Glutamatergic neuron (in vitro differentiated cells): ENCODE measurements at regions not wholly inside any gene's neighbourhood (a gene's known extent, or its start where the extent isn't known, plus 50 kb on each side); places are given as distances from the start of the nearest gene placed in this dataset.

Experiments
- DNase-seq: peaks from one replicate; pipeline ENCODE4 v3.0.0; 2022
- H3K27ac Mint-ChIP-seq: one replicate; pipeline ENCODE4 v1.8.0; 2020; ENCODE audit warnings: mild to moderate bottlenecking, mixed read lengths, inconsistent platforms; ENCODE audit not compliant: unreplicated experiment
- H3K27me3 Mint-ChIP-seq: one replicate; pipeline ENCODE4 v1.8.0; 2020; ENCODE audit warnings: mild to moderate bottlenecking, moderate library complexity, mixed read lengths, inconsistent platforms; ENCODE audit not compliant: unreplicated experiment
- H3K36me3 Mint-ChIP-seq: one replicate; pipeline ENCODE4 v1.8.0; 2020; ENCODE audit warnings: mild to moderate bottlenecking, mixed read lengths, inconsistent platforms; ENCODE audit not compliant: unreplicated experiment
- H3K4me1 Mint-ChIP-seq: one replicate; pipeline ENCODE4 v1.8.0; 2020; ENCODE audit warnings: mild to moderate bottlenecking, low read depth, mixed read lengths, inconsistent platforms; ENCODE audit not compliant: unreplicated experiment
- H3K4me3 Mint-ChIP-seq: one replicate; pipeline ENCODE4 v1.8.0; 2020; ENCODE audit warnings: mild to moderate bottlenecking, mixed read lengths, inconsistent platforms; ENCODE audit not compliant: unreplicated experiment
- H3K9me3 Mint-ChIP-seq: one replicate; pipeline ENCODE4 v1.8.0; 2020; ENCODE audit warnings: mild to moderate bottlenecking, moderate library complexity, mixed read lengths, inconsistent platforms; ENCODE audit not compliant: unreplicated experiment
- CTCF ChIP-seq: fragments of 200-600 bp; sonication (generic); IDR thresholded peaks from one replicate; pipeline ENCODE4 v1.5.0; 2021; ENCODE audit not compliant: partially characterized antibody, unreplicated experiment

GRCh38 chr1:214124915-214125314 is 137.1 kb downstream of the PROX1 start:
- H3K4me3 Mint-ChIP-seq, result no peak overlapping the region
- peaks cover 11% of the 10 kb centered on the region for H3K4me1 Mint-ChIP-seq
- no peaks in the 10 kb centered on the region for H3K27me3 Mint-ChIP-seq
- DNase-seq, result no peak
- no peak for TF ChIP-seq CTCF
- no peaks in the 10 kb centered on the region for H3K36me3 Mint-ChIP-seq
- peaks cover 2% of the 10 kb centered on the region for H3K9me3 Mint-ChIP-seq
- H3K27ac Mint-ChIP-seq, result no peak overlapping the region

- Mint-ChIP-seq H3K9me3 (peaks cover 2% of the 10 kb centered on the region), H3K4me3 (no peak overlapping the region)
- TF ChIP-seq CTCF, result no peak
Observed at GRCh38 chr1:214125819-214126218, 138.0 kb downstream of the PROX1 start.

GRCh38 chr1:214126697-214127146 is 138.9 kb downstream of the PROX1 start:
- Mint-ChIP-seq H3K27ac (no peak overlapping the region), H3K4me1 (peaks cover 11% of the 10 kb centered on the region), H3K4me3 (no peak overlapping the region), H3K36me3 (no peaks in the 10 kb centered on the region), H3K9me3 (peaks cover 2% of the 10 kb centered on the region), H3K27me3 (no peaks in the 10 kb centered on the region)
- DNase-seq, result no peak
- no peak for TF ChIP-seq CTCF

More at GRCh38 chr1:214125819-214126218, 138.0 kb downstream of the PROX1 start:
- H3K4me1 Mint-ChIP-seq, result peaks cover 11% of the 10 kb centered on the region
- no peak overlapping the region for H3K27ac Mint-ChIP-seq
- no peaks in the 10 kb centered on the region for H3K36me3 Mint-ChIP-seq
- H3K27me3 Mint-ChIP-seq, result no peaks in the 10 kb centered on the region
- DNase-seq, result no peak

GRCh38 chr1:214127705-214128104 is 139.9 kb downstream of the PROX1 start:
- Mint-ChIP-seq H3K9me3 (peaks cover 4% of the 10 kb centered on the region), H3K36me3 (no peaks in the 10 kb centered on the region), H3K27ac (no peak overlapping the region), H3K4me1 (peaks cover 11% of the 10 kb centered on the region), H3K4me3 (no peak overlapping the region), H3K27me3 (no peaks in the 10 kb centered on the region)
- no peak for TF ChIP-seq CTCF
- DNase-seq, result no peak

- no peak overlapping the region for H3K4me3 Mint-ChIP-seq
- H3K9me3 Mint-ChIP-seq, result peaks cover 2% of the 10 kb centered on the region
- H3K27me3 Mint-ChIP-seq, result no peaks in the 10 kb centered on the region
- TF ChIP-seq CTCF, result no peak
- DNase-seq, result no peak
- H3K36me3 Mint-ChIP-seq, result no peaks in the 10 kb centered on the region
- H3K27ac Mint-ChIP-seq, result no peak overlapping the region
- H3K4me1 Mint-ChIP-seq, result no peaks in the 10 kb centered on the region
Observed at GRCh38 chr1:214135886-214136285, 145.1 kb upstream of the SMYD2 start.
